DMS153 (cell line): ENCODE measurements at regions not wholly inside any gene's neighbourhood (a gene's known extent, or its start where the extent isn't known, plus 50 kb on each side); places are given as distances from the start of the nearest gene placed in this dataset.

Source experiments
- DNase-seq: peaks from one replicate; lab custom pipeline; 2025; lab: John Stamatoyannopoulos, UW

DNA sequence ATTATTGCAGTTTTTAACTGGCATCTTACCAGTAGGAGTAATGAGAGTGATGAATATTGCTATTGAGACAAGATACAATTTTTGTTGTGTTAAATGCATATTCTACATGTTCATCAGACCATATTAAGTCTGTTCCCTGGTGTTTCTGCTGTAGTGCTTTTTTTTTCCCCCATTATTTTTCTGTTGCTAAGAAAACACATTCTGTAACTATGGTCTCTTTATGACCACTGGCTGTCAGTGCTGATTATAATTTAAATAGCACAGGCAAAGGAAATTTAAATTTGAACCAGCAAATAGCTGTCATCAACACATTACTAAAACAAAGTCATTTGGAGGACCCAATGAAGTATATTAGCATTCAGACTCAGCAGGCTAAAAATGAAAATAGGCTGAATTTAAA is 98.3 kb upstream of the ANKRD50 start:
- no peak for DNase-seq

DNA sequence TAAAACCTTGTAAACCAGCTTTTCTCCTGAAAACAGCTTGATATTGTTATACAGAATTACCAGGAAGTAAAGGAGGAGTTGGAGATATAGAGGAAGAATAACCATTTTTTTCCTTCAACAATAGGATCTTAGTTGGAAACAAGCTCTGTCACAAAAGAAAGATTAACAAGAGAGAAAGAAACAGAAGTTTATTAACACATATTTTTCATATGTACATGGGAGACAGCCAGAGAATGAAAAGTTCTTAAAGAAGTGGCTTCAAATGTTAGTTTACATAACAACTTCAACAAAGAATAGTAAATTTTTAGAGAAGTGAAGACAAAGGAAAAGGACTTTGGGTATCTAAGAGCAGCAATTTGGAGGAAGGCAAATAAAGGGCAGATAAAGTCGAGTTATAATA is 94.9 kb upstream of the ANKRD50 start:
- DNase-seq, result no peak

DNA sequence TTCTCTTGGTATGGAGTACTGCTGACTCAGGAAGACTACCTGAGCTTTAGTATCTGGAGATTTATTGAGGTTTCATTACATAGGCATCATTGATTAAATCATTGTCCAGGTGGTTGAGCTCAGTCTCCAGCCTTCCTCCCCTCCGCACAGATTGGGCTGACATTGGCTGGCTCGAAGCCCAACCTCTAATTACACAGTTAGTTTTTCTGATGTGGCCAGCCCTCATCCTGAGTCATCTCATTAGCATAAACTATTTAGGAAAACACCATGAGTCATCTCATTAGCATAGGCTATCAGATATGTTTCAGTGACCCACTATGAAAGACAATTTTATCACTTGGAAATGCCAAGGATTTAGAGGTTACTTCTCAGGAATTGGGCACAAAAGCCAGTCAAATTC is 93.9 kb upstream of the ANKRD50 start:
- DNase-seq, result no peak

DNA sequence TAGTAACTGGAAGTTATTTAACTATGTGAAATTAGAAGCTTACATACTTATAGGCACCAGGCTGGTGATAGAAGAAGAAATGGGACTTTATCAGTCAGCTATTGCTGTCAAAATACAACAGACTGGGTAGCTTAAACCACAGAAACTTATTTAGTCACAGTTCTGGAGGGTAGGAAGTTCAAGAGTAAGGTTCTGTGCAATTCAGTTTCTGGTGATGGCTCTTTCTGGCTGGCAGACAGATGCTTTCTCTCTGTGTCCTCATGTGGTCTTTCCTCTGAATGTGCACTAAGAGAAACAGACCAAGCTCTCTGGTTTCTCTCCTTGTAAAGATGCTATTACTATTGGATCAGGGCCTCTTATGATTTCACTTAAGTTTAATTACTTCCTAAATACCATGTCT is 92.1 kb upstream of the ANKRD50 start:
- no peak for DNase-seq

DNA sequence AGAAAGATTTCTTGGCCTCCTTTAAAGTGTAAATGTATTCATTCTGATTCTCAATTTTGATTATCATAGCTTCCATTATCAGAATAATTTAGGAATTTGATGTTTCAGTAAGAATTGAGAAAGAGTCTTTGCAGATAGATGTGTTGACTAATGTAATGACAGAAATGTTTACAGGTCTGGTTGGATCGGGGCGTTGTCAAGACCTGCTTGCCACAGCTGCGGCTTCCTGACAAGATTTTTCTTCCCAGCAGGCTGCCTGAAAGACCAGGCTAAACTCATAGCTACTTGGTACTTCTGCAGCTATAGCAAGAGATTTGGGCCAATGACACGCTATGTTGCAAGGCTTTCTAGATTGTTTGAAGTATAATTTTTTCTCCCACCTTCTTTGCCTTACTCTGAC is 91.5 kb upstream of the ANKRD50 start:
- DNase-seq, result no peak

DNA sequence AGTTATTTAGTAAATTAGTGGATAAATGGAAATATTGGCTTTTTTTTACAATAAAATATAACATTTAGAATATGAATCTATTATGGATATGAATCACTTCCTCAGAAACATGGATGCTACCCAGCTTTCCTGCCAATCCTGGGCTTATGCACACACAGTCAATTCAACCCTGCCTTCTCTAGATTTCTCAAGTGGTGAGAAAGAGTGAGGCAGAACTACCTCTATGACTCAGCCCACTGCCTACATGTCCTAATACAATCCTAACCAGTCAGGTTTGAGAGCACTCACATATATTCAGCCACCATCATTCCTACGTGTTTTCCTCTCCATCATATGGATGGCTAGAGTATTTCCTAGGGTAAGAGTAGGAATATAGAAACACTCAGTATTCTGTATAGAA is 91.1 kb upstream of the ANKRD50 start:
- DNase-seq, result no peak

DNA sequence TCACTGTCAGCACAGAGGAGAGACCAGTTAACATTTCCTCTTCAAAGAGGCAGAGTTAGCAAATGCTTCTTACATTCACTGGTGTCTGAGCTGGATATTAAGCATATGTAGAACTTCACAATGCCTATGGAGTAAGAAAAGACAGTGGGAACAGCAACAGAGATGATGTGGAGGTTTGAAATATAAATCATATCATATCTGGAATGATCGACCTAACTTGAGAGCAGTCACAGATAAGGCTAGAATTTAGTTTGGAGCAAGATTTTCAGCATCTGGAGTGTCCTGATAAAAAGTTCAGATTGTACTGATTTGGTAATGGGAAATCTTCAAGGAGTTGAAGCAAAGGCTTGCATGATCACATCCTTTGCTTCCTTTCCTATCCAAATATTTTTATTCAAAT is 90.5 kb upstream of the ANKRD50 start:
- no peak for DNase-seq

DNA sequence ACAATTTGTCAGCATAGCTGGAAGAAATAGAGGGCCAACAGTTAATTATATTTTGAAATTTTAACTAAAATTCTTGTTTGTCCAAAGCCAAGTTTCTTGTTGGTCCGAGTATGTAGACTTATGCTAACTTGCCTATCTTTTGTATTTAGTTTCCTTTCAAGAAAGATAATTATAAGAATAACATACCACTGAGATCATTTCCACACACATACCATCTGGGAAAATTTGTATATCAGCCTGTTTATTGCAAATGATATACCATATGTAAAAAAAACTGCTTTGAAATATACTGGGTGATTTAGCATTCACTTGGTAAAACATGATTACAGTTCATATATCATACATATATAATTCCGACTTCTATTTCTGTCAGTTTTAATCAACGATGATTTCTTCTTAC is 84.7 kb upstream of the ANKRD50 start:
- no peak for DNase-seq

DNA sequence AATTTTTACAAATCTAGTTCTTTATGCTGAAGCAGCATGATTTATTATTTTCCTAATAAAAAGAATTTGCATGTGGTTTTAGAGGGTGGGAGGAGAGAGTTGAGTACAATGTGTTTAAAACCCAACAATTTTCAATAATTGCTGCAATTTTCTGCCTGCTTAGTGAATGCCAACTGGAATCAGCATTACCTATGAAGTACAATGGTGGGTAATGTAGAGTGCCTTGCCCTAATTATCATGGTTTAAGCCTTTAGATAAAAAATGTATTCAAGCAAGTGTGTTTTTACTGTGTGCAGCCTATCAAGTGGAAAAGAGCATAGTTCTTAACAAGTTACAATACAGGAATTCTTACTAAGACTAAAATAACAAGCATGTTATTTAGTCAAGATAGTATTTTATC is 77.9 kb upstream of the ANKRD50 start:
- no peak for DNase-seq

DNA sequence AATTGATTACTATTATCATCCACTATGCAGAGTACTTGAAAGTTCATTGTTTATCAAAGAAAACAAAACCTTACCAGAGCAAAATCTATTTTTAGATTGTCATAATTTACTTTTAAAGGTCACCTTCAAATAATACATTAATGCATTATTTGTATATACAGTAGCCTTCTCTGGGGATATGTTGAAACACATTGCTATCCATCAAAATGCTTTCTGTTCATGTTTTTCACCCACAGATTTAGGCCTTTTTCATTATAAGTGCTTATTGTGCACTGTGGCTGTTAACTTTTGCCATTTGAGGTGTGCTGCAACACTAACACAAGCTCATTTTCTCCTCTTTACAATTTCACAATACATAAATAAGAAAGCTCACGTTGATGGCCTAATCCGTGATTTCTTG is 74.1 kb upstream of the ANKRD50 start:
- no peak for DNase-seq

DNA sequence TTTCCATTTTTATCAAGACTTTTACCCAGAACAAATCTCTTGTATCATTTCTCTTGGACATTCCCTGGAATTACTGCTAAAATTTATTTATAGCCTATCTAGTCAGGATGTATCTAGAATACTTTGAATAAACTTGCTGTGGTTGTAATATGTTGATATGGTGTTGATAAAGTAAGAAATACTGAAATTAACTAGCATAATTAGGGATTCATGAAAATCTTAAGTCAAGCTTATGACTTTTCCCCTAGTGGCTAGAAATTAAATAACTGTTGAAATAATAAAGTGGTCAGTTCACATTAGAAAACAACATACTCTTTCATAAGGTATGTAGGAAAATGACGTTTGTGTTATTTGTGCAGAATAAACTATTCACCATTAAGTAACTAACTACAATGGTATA is 73.1 kb upstream of the ANKRD50 start:
- DNase-seq, result no peak

DNA sequence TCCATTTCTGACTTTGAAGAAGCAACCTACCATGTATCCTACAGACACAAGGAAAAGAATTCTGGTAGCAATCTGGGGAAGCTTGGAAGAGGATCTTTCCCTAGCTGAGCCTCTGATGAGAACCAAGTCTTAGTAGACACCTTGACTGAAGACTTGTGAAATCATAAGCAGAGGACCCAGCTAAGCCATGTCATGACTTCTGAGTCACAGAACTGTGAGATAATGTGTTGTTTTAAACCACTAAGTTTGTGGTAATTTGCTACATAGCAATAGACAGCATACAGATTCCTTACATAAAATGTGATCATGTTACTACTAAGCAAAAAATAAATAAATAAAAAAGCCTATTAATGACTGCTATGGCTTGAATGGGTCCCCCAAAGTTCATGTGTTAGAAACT is 71.3 kb upstream of the ANKRD50 start:
- no peak for DNase-seq

DNA sequence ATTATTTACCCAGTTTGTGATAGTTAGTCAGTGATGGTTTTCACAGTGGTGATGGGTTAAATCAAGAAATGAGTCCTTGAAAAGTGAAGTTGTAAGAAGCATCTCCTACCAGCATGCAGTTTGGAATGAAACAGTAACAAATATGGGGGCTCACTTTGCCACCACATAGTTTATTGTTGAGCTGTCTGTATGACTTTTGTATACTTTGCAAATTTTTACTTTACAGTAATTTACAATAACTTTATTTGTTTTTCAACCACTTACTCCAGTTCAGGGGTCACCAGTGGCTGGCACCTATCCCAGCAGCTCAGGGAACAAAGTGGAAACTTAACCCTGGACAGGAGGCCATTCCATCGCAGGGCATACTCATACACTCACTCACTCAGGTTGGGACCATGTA is 64.5 kb upstream of the ANKRD50 start:
- DNase-seq, result no peak

DNA sequence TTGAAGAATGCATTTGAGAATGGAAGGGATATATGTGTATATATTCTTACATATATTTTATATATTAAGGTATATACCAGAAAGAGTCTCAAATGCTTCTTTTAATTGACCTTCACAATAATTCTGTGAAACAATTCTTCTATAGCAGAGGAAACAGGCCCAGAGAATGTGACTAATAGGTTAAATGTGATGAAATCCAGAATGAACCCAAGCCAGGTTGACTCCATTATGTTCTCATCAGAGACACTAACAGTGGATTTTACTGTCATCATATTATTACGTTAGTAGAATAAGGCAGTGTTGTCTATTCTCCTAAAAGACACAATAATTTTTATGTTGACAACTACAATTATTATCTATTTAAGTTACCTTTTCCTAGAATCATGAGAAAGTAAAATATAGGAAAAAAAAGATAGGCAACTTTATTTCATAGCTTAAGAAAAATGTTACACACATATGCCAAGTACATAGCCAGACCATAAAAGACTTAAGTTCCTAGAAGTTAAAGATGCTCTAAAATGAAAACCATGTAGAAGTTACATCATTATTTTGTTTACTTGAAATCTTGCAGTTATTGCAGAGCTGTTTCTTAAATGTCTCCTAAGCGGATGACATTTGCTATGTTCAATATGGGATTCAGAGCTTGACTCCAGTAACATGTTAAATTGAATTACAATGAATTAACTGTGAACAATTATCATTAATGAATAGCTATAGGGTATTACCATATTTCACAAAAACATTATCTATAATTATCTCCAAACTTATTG is 56.2 kb upstream of the ANKRD50 start:
- no peak for DNase-seq

DNA sequence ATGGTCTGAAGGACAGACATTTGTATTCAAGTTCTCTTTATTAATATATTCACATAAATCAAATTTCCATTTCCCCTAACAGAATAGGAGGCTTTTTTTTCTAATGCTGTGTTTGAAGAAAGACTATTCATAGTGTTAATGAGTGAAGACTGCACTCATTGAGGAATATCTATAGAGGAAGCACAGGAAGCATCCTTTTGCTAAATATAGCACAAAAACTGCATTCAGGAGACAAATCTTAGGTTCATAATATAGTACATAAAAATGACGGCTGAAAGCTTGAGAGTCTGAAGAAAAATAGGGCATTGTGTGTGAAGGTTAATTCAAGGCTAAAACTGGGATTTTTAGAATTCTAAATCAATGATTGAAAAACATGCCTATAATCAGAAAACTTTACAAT is 50.4 kb upstream of the ANKRD50 start:
- DNase-seq, result no peak
